ENCODE measurements at regions not wholly inside any gene's neighbourhood (a gene's known extent, or its start where the extent isn't known, plus 50 kb on each side); places are given as distances from the start of the nearest gene placed in this dataset.

DNA sequence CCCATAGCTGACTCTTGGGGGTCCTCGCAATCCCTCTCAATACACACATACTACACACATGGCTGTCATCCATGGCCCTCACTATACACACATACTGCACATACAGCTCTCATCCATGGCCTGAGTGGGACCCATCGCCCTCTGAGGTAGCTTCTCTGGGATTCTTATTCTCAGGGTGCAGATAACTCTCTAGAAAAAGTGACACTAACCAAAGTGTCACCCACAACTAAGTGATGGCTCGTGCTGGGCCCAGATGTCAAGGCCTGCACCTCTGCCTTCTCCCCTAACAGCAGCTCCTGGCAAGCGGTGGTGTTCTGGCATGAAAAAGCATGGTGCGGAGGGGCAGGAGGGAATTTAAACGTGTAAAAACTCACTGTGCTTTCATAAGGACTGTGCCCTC lies 62.7 kb upstream of the ZPBP start:
- TF ChIP-seq, protein P1, sequence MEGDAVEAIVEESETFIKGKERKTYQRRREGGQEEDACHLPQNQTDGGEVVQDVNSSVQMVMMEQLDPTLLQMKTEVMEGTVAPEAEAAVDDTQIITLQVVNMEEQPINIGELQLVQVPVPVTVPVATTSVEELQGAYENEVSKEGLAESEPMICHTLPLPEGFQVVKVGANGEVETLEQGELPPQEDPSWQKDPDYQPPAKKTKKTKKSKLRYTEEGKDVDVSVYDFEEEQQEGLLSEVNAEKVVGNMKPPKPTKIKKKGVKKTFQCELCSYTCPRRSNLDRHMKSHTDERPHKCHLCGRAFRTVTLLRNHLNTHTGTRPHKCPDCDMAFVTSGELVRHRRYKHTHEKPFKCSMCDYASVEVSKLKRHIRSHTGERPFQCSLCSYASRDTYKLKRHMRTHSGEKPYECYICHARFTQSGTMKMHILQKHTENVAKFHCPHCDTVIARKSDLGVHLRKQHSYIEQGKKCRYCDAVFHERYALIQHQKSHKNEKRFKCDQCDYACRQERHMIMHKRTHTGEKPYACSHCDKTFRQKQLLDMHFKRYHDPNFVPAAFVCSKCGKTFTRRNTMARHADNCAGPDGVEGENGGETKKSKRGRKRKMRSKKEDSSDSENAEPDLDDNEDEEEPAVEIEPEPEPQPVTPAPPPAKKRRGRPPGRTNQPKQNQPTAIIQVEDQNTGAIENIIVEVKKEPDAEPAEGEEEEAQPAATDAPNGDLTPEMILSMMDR (optimal IDR thresholded peaks at IDR 0.05 in 1 of 3, IDR thresholded peaks at IDR 0.05 in 1 of 3, conservative IDR thresholded peaks at IDR 0.05 in 1 of 3; ENCODE audit: extremely low read depth in 1 of 3, insufficient read depth in 2 of 3, low read length in 3 of 3): no peak
- no peak for TF ChIP-seq EZH2 (IDR thresholded peaks at IDR 0.05; ENCODE audit: low read length)

All from keratinocyte (primary cell).